Tibial nerve (tissue), 4 donors: ENCODE measurements at regions not wholly inside any gene's neighbourhood (a gene's known extent, or its start where the extent isn't known, plus 50 kb on each side); places are given as distances from the start of the nearest gene placed in this dataset.

Experiments
- DNase-seq, 2 donors: peaks; one replicate each; pipeline ENCODE4 v3.0.0-alpha.2; 2019; ENCODE audit warnings: low spot score in 2 of 2
- H3K27ac ChIP-seq, 4 donors: fragments of 200-600 bp; sonication (generic) in 3 of 4; one replicate each; pipeline ENCODE4 v1.5.1; 2017 to 2019; ENCODE audit warnings: mild to moderate bottlenecking in 1 of 4
- H3K27me3 ChIP-seq, 2 donors: fragments of 200-600 bp; sonication (generic) in 1 of 2; one replicate each; pipeline versions ENCODE4 v1.5.1 to v1.6.0; 2017 to 2019
- H3K36me3 ChIP-seq, 3 donors: fragments of 200-600 bp; sonication (generic); one replicate each; pipeline ENCODE4 v1.5.1; 2018 to 2019
- H3K4me1 ChIP-seq, 4 donors: fragments of 200-600 bp; sonication (generic) in 3 of 4; one replicate each; pipeline ENCODE4 v1.5.1; 2017 to 2019
- H3K4me3 ChIP-seq, 4 donors: fragments of 200-600 bp; sonication (generic) in 3 of 4; one replicate each; pipeline ENCODE4 v1.5.1; 2017 to 2019; ENCODE audit warnings: mild to moderate bottlenecking in 1 of 4, moderate library complexity in 1 of 4
- H3K9me3 ChIP-seq, 4 donors: fragments of 200-600 bp; sonication (generic) in 3 of 4; one replicate each; pipeline ENCODE4 v1.5.1; 2017 to 2019
- CTCF ChIP-seq, 5 experiments: fragments of 200-600 bp in 3 of 5; fragments of 450-650 bp in 2 of 5; sonication (generic) in 3 of 5; IDR thresholded peaks; one replicate each; pipeline ENCODE4 v1.5.1; 2016 to 2019; ENCODE audit warnings: antibody characterized with exemption in 5 of 5, mild to moderate bottlenecking in 3 of 5, moderate library complexity in 2 of 5
- EP300 ChIP-seq, 2 donors: sonication (generic); formaldehyde crosslinking; IDR thresholded peaks; one replicate each; pipeline ENCODE4 v1.6.1; 2017; ENCODE audit warnings: antibody characterized with exemption in 2 of 2, mild to moderate bottlenecking in 1 of 2
- POLR2A ChIP-seq, 2 donors: fragments of 450-650 bp; IDR thresholded peaks; one replicate each; pipeline ENCODE4 v1.6.1; 2017; ENCODE audit warnings: antibody characterized with exemption in 2 of 2, mild to moderate bottlenecking in 2 of 2, moderate library complexity in 2 of 2
- WGBS, 2 donors: methylation state at CpG; one replicate each; pipeline ENCODE4 v1.1.5; 2018; 5-methylcytosine and 5-hydroxymethylcytosine counted together

GRCh38 chr9:82234160-82234943 lies 245.8 kb downstream of the SPATA31D1 start:
- DNase-seq = no peak
- no peaks in the 10 kb centered on the region for H3K27me3 ChIP-seq
- H3K27ac ChIP-seq = no peak overlapping the region
- TF ChIP-seq EP300 (IDR thresholded peaks at IDR 0.05) (no peak), POLR2A (IDR thresholded peaks at IDR 0.05) (no peak), CTCF (IDR thresholded peaks at IDR 0.05) (no peak)
- peaks cover 0 to 48% (median 12%) of the 10 kb centered on the region in 4 donors for H3K9me3 ChIP-seq
- H3K4me3 ChIP-seq = no peak overlapping the region
- no peaks in the 10 kb centered on the region for H3K36me3 ChIP-seq
- 31 to 32% methylated on average over 4 of the region's 4 CpGs for WGBS, 2 donors
- H3K4me1 ChIP-seq = no peaks in the 10 kb centered on the region

GRCh38 chr9:82242285-82242963 lies 253.9 kb downstream of the SPATA31D1 start:
- Histone ChIP-seq H3K9me3 (peaks cover 0 to 44% (median 4%) of the 10 kb centered on the region in 4 donors), H3K27ac (no peak overlapping the region), H3K4me3 (no peak overlapping the region), H3K27me3 (no peaks in the 10 kb centered on the region), H3K4me1 (no peaks in the 10 kb centered on the region), H3K36me3 (no peaks in the 10 kb centered on the region)
- WGBS, 2 donors = 78% methylated on average over 5 of the region's 5 CpGs
- no peak for TF ChIP-seq EP300 (IDR thresholded peaks at IDR 0.05)
- no peak for TF ChIP-seq POLR2A (IDR thresholded peaks at IDR 0.05)
- no peak for TF ChIP-seq CTCF (IDR thresholded peaks at IDR 0.05)
- DNase-seq = no peak

- Histone ChIP-seq H3K36me3 (no peaks in the 10 kb centered on the region), H3K9me3 (peaks cover 0 to 14% (median under 1%) of the 10 kb centered on the region in 4 donors), H3K27ac (no peak overlapping the region), H3K4me3 (no peak overlapping the region), H3K4me1 (no peaks in the 10 kb centered on the region), H3K27me3 (no peaks in the 10 kb centered on the region)
- WGBS, 2 donors = 65 to 94% methylated on average over 1 of the region's 1 CpG
- peak in 1 of 2 donors; percentile 13 for DNase-seq
- TF ChIP-seq EP300 (IDR thresholded peaks at IDR 0.05) (peak in 1 of 2 donors; percentile 30), POLR2A (IDR thresholded peaks at IDR 0.05) (no peak), CTCF (IDR thresholded peaks at IDR 0.05) (no peak)
Observed at GRCh38 chr9:82247318-82247717, 258.7 kb downstream of the SPATA31D1 start.

GRCh38 chr9:82252116-82252515 lies 263.5 kb downstream of the SPATA31D1 start:
- no peaks in the 10 kb centered on the region for H3K36me3 ChIP-seq
- DNase-seq = no peak
- no peaks in the 10 kb centered on the region for H3K27me3 ChIP-seq
- no peak overlapping the region for H3K27ac ChIP-seq
- no peaks in the 10 kb centered on the region for H3K4me1 ChIP-seq
- H3K4me3 ChIP-seq = no peak overlapping the region
- TF ChIP-seq EP300 (IDR thresholded peaks at IDR 0.05) (no peak), POLR2A (IDR thresholded peaks at IDR 0.05) (no peak), CTCF (IDR thresholded peaks at IDR 0.05) (no peak)
- no peaks in the 10 kb centered on the region for H3K9me3 ChIP-seq
